GM12801 (cell line): ENCODE measurements at regions not wholly inside any gene's neighbourhood (a gene's known extent, or its start where the extent isn't known, plus 50 kb on each side); places are given as distances from the start of the nearest gene placed in this dataset.

Experiments used
- CTCF ChIP-seq: IDR thresholded peaks from one replicate; pipeline ENCODE4 v1.5.1; 2011; ENCODE audit warnings: control low read depth; ENCODE audit not compliant: insufficient read length; ENCODE audit errors: extremely low read depth

- no peak for TF ChIP-seq CTCF
Observed at GRCh38 chr12:17197971-17198370, 592.0 kb upstream of the LMO3 start.

- no peak for TF ChIP-seq CTCF
Observed at GRCh38 chr12:17192721-17193120, 586.8 kb upstream of the LMO3 start.

GRCh38 chr12:17169726-17170471 lies 563.9 kb upstream of the LMO3 start:
- TF ChIP-seq CTCF, result no peak

- TF ChIP-seq CTCF, result no peak
Observed at GRCh38 chr12:17159506-17160300, 553.7 kb upstream of the LMO3 start.

- no peak for TF ChIP-seq CTCF
Observed at GRCh38 chr12:17158201-17158600, 552.2 kb upstream of the LMO3 start.

- no peak for TF ChIP-seq CTCF
Observed at GRCh38 chr12:17151917-17152316, 546.0 kb upstream of the LMO3 start.

- no peak for TF ChIP-seq CTCF
Observed at GRCh38 chr12:17148706-17149105, 542.7 kb upstream of the LMO3 start.
